Brain microvascular endothelial cell (primary cell): ENCODE measurements at regions not wholly inside any gene's neighbourhood (a gene's known extent, or its start where the extent isn't known, plus 50 kb on each side); places are given as distances from the start of the nearest gene placed in this dataset.

Source experiments
- DNase-seq: peaks from one replicate; pipeline ENCODE4 v3.0.0-alpha.2; 2020
- H3K27ac ChIP-seq: fragments of 250-450 bp; sonication (Bioruptor Pico); 2 replicates; pipeline ENCODE4 v1.5.1; 2020; ENCODE audit warnings: mild to moderate bottlenecking, moderate library complexity
- H3K27me3 ChIP-seq: fragments of 250-450 bp; sonication (Bioruptor Pico); replicated peaks from 2 replicates; pipeline ENCODE4 v1.5.1; 2020; ENCODE audit warnings: mild to moderate bottlenecking
- H3K36me3 ChIP-seq: fragments of 250-450 bp; sonication (Bioruptor Pico); replicated peaks from 2 replicates; pipeline ENCODE4 v1.5.1; 2020; ENCODE audit warnings: mild to moderate bottlenecking
- H3K4me3 ChIP-seq: 2 replicates; pipeline ENCODE4 v1.5.1; 2011; ENCODE audit warnings: low read depth, mild to moderate bottlenecking, control low read depth, low read length, moderate library complexity
- CTCF ChIP-seq: IDR thresholded peaks from 2 replicates; pipeline ENCODE4 v1.5.1; 2011; ENCODE audit warnings: low read depth, mild to moderate bottlenecking, moderate library complexity, low read length, control low read depth, inconsistent platforms; ENCODE audit errors: missing control alignments
- in situ Hi-C: cut with HindIII; loops from 2 replicates; pipeline ENCODE4 v1.10.0; 2017; ENCODE audit warnings: low sequenced_read_pairs, low pct_ligation_motif_present

GRCh38 chr9:28547527-28547926 lies 974.2 kb upstream of the C9orf72 start:
- Histone ChIP-seq H3K27me3 (no peaks in the 10 kb centered on the region), H3K36me3 (no peaks in the 10 kb centered on the region), H3K4me3 (no peak overlapping the region), H3K27ac (no peak overlapping the region)
- no peak for DNase-seq
- in situ Hi-C loops, result no loop called here
- TF ChIP-seq CTCF, result no peak

GRCh38 chr9:28563291-28563934 lies 990.1 kb upstream of the C9orf72 start:
- Histone ChIP-seq H3K36me3 (no peaks in the 10 kb centered on the region), H3K27me3 (no peaks in the 10 kb centered on the region), H3K27ac (no peak overlapping the region), H3K4me3 (no peak overlapping the region)
- no peak for DNase-seq
- in situ Hi-C loops, result no loop called here
- no peak for TF ChIP-seq CTCF

- no peaks in the 10 kb centered on the region for H3K36me3 ChIP-seq
- DNase-seq, result no peak
- no peak overlapping the region for H3K27ac ChIP-seq
- H3K4me3 ChIP-seq, result no peak overlapping the region
- H3K27me3 ChIP-seq, result no peaks in the 10 kb centered on the region
- no peak for TF ChIP-seq CTCF
- in situ Hi-C loops, result no loop called here
These were observed 1010.6 kb upstream of the C9orf72 start for GRCh38 chr9:28583832-28584231.

GRCh38 chr9:28584542-28584941 lies 1011.3 kb upstream of the C9orf72 start:
- no peak for TF ChIP-seq CTCF
- Histone ChIP-seq H3K36me3 (no peaks in the 10 kb centered on the region), H3K27me3 (no peaks in the 10 kb centered on the region), H3K27ac (no peak overlapping the region), H3K4me3 (no peak overlapping the region)
- in situ Hi-C loops, result no loop called here
- no peak for DNase-seq

- no peaks in the 10 kb centered on the region for H3K36me3 ChIP-seq
- no peak for DNase-seq
- no peaks in the 10 kb centered on the region for H3K27me3 ChIP-seq
- no peak overlapping the region for H3K4me3 ChIP-seq
- in situ Hi-C loops, result no loop called here
- H3K27ac ChIP-seq, result no peak overlapping the region
- TF ChIP-seq CTCF, result no peak
These were observed 1013.8 kb upstream of the C9orf72 start for GRCh38 chr9:28587052-28587451.

GRCh38 chr9:28598408-28598807 lies 1025.1 kb upstream of the C9orf72 start:
- Histone ChIP-seq H3K27me3 (no peaks in the 10 kb centered on the region), H3K27ac (no peak overlapping the region), H3K4me3 (no peak overlapping the region), H3K36me3 (no peaks in the 10 kb centered on the region)
- no peak for TF ChIP-seq CTCF
- no peak for DNase-seq
- in situ Hi-C loops, result no loop called here
